ENCODE measurements at regions not wholly inside any gene's neighbourhood (a gene's known extent, or its start where the extent isn't known, plus 50 kb on each side); places are given as distances from the start of the nearest gene placed in this dataset.

DNA sequence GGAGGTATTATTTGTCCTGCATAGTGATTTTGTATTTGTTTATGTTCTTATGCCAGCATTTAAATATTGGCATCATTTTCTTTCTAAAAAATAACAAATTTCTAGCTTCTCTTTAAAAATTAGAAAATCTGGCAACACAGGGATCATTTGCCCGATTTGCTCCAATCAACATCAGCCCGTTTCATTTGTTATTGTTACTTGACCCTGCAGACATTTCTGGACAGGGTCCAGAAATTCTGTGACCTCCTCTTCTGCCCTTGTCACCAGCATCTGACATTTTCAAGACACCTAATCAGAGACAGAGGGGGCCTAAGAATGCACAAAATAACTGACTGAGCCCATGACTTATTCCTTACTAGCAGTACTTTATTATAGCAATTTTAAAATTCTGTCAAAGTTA lies 253.3 kb downstream of the MREG start:
- no peak overlapping the region for H3K4me3 ChIP-seq (replicated peaks; ENCODE audit: low read depth, low read length)
- TF ChIP-seq, protein P1, sequence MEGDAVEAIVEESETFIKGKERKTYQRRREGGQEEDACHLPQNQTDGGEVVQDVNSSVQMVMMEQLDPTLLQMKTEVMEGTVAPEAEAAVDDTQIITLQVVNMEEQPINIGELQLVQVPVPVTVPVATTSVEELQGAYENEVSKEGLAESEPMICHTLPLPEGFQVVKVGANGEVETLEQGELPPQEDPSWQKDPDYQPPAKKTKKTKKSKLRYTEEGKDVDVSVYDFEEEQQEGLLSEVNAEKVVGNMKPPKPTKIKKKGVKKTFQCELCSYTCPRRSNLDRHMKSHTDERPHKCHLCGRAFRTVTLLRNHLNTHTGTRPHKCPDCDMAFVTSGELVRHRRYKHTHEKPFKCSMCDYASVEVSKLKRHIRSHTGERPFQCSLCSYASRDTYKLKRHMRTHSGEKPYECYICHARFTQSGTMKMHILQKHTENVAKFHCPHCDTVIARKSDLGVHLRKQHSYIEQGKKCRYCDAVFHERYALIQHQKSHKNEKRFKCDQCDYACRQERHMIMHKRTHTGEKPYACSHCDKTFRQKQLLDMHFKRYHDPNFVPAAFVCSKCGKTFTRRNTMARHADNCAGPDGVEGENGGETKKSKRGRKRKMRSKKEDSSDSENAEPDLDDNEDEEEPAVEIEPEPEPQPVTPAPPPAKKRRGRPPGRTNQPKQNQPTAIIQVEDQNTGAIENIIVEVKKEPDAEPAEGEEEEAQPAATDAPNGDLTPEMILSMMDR (IDR thresholded peaks at IDR 0.05; ENCODE audit: low read depth, low read length, missing control alignments) = no peak
- DNase-seq (ENCODE audit: extremely low read depth, low read depth) = no peak

DNA sequence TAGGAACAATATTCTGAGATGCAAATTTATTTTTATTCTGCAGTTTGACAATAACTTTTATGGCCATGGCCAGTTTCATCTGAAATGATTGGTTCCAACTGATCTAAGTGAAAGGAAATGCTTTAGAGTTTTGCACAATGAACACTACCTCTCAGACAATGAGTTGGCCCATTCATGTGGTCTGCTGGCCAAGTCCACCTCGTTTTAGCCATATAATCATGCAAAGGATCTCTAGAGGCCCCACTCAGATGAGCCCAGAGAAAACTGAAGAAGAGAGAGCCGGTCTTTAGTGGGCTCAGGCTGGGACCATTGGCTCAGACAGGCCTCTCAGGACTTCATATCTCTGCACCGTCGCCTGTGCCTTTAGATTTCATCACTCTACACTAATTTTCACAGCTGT lies 254.7 kb downstream of the MREG start:
- no peak for DNase-seq (ENCODE audit: extremely low read depth, low read depth)
- H3K4me3 ChIP-seq (replicated peaks; ENCODE audit: low read depth, low read length) = no peak overlapping the region
- TF ChIP-seq, protein P1 (IDR thresholded peaks at IDR 0.05; ENCODE audit: low read depth, low read length, missing control alignments) = no peak

DNA sequence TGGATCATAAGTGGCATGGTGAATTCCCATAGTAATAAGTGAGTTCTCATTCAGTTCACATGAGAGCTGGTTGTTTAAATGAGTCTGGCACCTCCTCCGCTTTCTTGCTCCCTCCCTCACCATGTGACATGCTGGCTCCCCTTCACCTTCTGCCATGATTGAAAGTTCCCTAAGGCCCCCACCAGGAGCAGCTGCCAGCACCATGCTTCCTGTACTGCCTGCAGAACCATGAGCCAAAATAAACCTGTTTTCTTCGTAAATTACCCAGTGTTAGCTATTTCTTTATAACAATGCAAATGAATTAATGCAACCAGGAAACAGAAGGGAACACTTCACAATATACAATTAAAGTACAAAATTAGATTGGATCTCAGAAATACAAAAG lies 257.0 kb downstream of the MREG start:
- DNase-seq (ENCODE audit: extremely low read depth, low read depth) = no peak
- TF ChIP-seq, protein P1 (IDR thresholded peaks at IDR 0.05; ENCODE audit: low read depth, low read length, missing control alignments) = no peak

DNA sequence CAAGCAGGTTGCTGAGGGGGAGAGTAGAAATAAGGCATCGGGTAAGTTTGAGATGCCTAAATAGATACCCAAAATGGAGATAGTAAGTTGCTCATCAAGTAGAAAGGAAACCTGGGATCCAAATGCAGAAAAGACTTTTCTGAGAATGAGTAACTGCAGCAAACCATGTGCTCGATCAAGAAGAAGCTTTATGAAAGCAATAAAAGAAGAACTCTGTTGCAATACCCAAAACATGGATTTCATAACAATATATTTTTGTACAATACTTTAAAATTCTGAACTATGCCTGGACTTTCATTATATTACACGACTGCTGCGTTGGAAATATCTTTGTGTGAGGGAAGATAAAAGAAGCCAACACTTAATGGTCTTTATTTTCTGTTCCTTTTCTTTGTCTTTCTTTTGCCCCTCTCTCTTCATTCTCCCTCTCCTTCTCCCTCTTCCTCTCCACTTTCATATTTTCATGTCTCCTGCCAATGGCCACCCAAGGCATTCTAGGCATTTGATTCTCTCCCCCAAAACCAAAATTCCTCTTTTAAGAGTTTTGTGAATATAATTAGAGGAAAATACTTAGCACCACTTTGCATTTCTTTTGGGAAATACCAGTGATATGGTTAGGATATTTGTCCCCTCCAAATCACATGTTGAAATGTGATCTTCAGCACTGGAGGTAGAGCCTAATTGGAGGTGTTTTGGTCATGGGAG lies 257.6 kb downstream of the MREG start:
- no peak for DNase-seq (ENCODE audit: extremely low read depth, low read depth)
- no peak overlapping the region for H3K4me3 ChIP-seq (replicated peaks; ENCODE audit: low read depth, low read length)
- TF ChIP-seq, protein P1 (IDR thresholded peaks at IDR 0.05; ENCODE audit: low read depth, low read length, missing control alignments) = no peak

More for the DNA sequence above, 257.0 kb downstream of the MREG start:
- H3K4me3 ChIP-seq (replicated peaks; ENCODE audit: low read depth, low read length) = no peak overlapping the region

DNA sequence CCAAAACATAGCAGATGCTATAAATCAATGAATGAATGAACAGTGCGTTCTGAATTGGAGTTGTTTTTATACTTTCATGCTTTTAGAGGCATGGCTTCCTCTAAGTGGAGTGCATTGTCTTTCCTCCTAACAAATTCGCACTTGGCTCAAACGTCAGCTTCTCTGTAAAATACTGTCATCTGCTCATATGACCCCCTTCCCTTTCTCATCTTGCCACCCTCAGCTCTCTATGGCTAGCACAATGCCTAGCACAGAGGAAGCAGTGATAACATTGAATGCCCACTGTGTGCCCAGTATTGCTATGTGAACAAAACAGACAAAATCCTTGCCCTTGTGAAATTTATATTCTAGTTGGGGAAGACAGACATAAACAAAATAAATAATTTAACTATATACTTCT lies 258.8 kb downstream of the MREG start:
- TF ChIP-seq, protein P1 (IDR thresholded peaks at IDR 0.05; ENCODE audit: low read depth, low read length, missing control alignments) = no peak
- no peak for DNase-seq (ENCODE audit: extremely low read depth, low read depth)
- no peak overlapping the region for H3K4me3 ChIP-seq (replicated peaks; ENCODE audit: low read depth, low read length)

DNA sequence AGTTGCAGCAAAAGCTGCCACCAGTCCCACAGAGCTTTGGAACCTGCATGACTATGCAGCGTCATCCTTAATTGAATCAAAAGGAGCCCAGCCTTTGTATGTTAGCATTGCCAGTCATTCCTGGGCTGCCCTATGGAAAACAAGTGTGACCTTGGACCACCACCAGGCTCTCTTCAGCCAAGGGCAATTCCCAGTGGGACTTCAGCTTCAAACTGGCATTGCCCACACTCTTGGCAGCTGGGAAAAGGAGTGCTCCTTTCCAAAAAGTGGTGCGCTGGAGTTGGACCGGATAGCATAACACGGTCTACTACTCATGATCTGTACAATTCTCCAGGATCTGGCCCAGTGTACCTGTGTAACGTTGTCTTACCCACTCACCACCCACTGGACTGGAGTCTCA lies 259.5 kb downstream of the MREG start:
- TF ChIP-seq, protein P1 (IDR thresholded peaks at IDR 0.05; ENCODE audit: low read depth, low read length, missing control alignments) = no peak
- H3K4me3 ChIP-seq (replicated peaks; ENCODE audit: low read depth, low read length) = no peak overlapping the region
- no peak for DNase-seq (ENCODE audit: extremely low read depth, low read depth)

DNA sequence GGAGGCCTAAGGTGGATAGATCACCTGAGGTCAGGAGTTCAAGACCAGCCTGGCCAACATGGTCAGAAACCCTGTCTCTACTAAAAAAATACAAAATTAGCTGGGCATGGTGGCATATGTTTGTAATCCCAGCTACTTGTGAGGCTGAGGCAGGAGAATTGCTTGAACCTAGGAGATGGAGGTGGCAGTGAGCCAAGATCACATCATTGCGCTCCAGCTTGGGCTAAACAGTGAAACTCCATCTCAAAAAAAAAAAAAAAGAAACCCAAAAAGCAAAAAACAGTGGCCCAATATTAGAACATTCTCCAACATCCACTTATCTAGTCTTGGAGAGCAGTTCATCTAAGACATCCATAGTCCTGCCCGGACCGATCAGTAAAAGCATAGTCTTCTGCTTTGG lies 260.4 kb downstream of the MREG start:
- no peak overlapping the region for H3K4me3 ChIP-seq (replicated peaks; ENCODE audit: low read depth, low read length)
- DNase-seq (ENCODE audit: extremely low read depth, low read depth) = no peak
- TF ChIP-seq, protein P1 (IDR thresholded peaks at IDR 0.05; ENCODE audit: low read depth, low read length, missing control alignments) = no peak
